Naive thymus-derived CD4-positive, alpha-beta T cell (primary cell): ENCODE measurements at regions not wholly inside any gene's neighbourhood (a gene's known extent, or its start where the extent isn't known, plus 50 kb on each side); places are given as distances from the start of the nearest gene placed in this dataset.

ENCODE experiments used
- ATAC-seq: fragments of 150-1000 bp; cut with Tn5 transposase; 2 replicates; pipeline ENCODE4 v1.10.0; 2021; ENCODE audit warnings: mild to moderate bottlenecking, moderate library complexity
- CTCF ChIA-PET: fragments of 350-600 bp; sonication (Branson Sonifier 250); formaldehyde crosslinking; loops from one replicate; lab custom pipeline; 2021; ENCODE audit warnings: antibody characterized with exemption; lab: Charles Lee
- POLR2A ChIA-PET: fragments of 350-600 bp; sonication (Branson Sonifier 250); formaldehyde crosslinking; loops from one replicate; lab custom pipeline; 2021; ENCODE audit warnings: antibody characterized with exemption, inconsistent platforms; lab: Charles Lee
- DNase-seq, 9 donors: peaks; one replicate each; pipeline versions ENCODE4 v3.0.0 to v3.0.0-alpha.2; 2020 to 2022; ENCODE audit warnings: mixed read lengths in 1 of 9
- H3K27ac ChIP-seq: one replicate; pipeline ENCODE4 v1.7.0; 2013; ENCODE audit warnings: mild to moderate bottlenecking, low read depth, low read length, moderate library complexity
- H3K27me3 ChIP-seq, 2 donors: one replicate each; pipeline ENCODE4 v1.7.0; 2013; ENCODE audit warnings: low read length in 2 of 2, mild to moderate bottlenecking in 2 of 2, moderate library complexity in 2 of 2; ENCODE audit not compliant: control insufficient read depth in 2 of 2, insufficient read depth in 2 of 2
- H3K36me3 ChIP-seq, 3 experiments: 1 replicate in 2 of 3; 2 replicates in 1 of 3; pipeline ENCODE4 v1.7.0; 2013; ENCODE audit warnings: low read length in 3 of 3, mild to moderate bottlenecking in 3 of 3, moderate library complexity in 1 of 3; ENCODE audit not compliant: insufficient read depth in 3 of 3, control insufficient read depth in 2 of 3
- H3K4me1 ChIP-seq, 2 donors: one replicate each; pipeline ENCODE4 v1.7.0; 2013; ENCODE audit warnings: low read length in 2 of 2, mild to moderate bottlenecking in 2 of 2, moderate library complexity in 1 of 2; ENCODE audit not compliant: control insufficient read depth in 2 of 2, insufficient read depth in 2 of 2
- H3K4me3 ChIP-seq: 2 replicates; pipeline ENCODE4 v1.7.0; 2013; ENCODE audit warnings: mild to moderate bottlenecking, low read length
- H3K9me3 ChIP-seq, 3 experiments: 1 replicate in 2 of 3; 2 replicates in 1 of 3; pipeline ENCODE4 v1.7.0; 2013; ENCODE audit warnings: low read length in 3 of 3; ENCODE audit not compliant: control insufficient read depth in 2 of 3
- H3K27ac Mint-ChIP-seq, 9 donors: one replicate each; pipeline ENCODE4 v1.8.0; 2020 to 2022; ENCODE audit warnings: mixed read lengths in 9 of 9, mild to moderate bottlenecking in 8 of 9, moderate library complexity in 5 of 9, inconsistent platforms in 2 of 9
- H3K27me3 Mint-ChIP-seq, 5 donors: one replicate each; pipeline ENCODE4 v1.8.0; 2021 to 2022; ENCODE audit warnings: mixed read lengths in 5 of 5, mild to moderate bottlenecking in 1 of 5
- H3K36me3 Mint-ChIP-seq, 5 donors: one replicate each; pipeline ENCODE4 v1.8.0; 2020 to 2022; ENCODE audit warnings: mixed read lengths in 5 of 5, mild to moderate bottlenecking in 3 of 5, inconsistent platforms in 1 of 5
- H3K4me1 Mint-ChIP-seq, 7 donors: one replicate each; pipeline ENCODE4 v1.8.0; 2020 to 2022; ENCODE audit warnings: mixed read lengths in 7 of 7, mild to moderate bottlenecking in 3 of 7, inconsistent platforms in 1 of 7
- H3K4me3 Mint-ChIP-seq, 10 donors: one replicate each; pipeline ENCODE4 v1.8.0; 2020 to 2022; ENCODE audit warnings: mild to moderate bottlenecking in 10 of 10, mixed read lengths in 10 of 10, moderate library complexity in 6 of 10, inconsistent platforms in 2 of 10
- H3K9me3 Mint-ChIP-seq, 11 donors: one replicate each; pipeline ENCODE4 v1.8.0; 2020 to 2022; ENCODE audit warnings: mixed read lengths in 11 of 11, mild to moderate bottlenecking in 4 of 11, inconsistent platforms in 1 of 11, moderate library complexity in 1 of 11
- intact Hi-C, 2 donors: fragments of 100-400 bp; cut with micrococcal nuclease; formaldehyde crosslinking; loops; one replicate each; pipeline ENCODE4 v1.15.1; 2023

DNA sequence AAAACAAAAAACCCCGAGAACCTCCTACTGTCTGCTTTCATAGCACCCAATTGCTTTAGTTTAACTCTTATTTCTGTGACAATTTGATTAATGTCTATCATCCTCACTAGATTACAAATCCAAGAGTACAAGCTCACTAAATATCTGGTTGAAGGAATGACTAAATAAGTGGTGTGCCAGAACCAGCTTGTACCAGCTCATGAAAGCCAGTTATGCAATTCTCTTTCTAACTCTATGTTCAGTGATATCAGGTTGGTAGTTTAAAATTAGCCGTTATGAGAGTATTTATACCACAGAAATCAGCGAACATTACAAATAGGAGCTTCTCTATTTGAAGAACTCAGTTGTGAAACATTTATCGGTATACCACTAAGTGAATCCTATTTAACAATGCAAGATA, 137.2 kb upstream of the MITF start:
- CTCF ChIA-PET: no interaction called here

DNA sequence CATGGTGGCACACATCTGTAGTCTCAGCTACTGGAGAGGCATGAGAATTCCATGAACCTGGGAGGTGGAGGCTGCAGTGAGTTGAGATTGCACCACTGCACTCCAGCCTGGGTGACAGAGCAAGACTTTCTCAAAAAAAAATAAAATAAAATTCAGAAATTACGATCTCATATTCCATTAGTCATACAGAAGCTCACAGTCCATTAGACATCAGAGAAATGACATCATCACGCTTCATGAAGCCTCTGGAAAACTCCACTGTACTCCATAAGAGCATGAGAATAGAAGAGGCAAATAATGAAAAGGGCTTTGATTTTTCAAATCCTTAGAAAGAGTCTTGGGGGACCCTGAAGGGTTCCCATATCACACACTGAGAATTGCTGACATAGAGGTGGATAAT, 145.0 kb upstream of the MITF start:
- no peaks in the 10 kb centered on the region for H3K4me1 Mint-ChIP-seq
- ATAC-seq: no peak
- POLR2A ChIA-PET: no interaction called here

More for the DNA sequence above, 137.2 kb upstream of the MITF start:
- no peak overlapping the region for H3K4me3 Mint-ChIP-seq
- Histone ChIP-seq H3K27me3 (no peaks in the 10 kb centered on the region), H3K36me3 (no peaks in the 10 kb centered on the region), H3K27ac (no peak overlapping the region), H3K4me3 (no peak overlapping the region), H3K9me3 (no peaks in the 10 kb centered on the region), H3K4me1 (no peaks in the 10 kb centered on the region)
- POLR2A ChIA-PET: no interaction called here
- peaks cover 0 to 6% (median 4%) of the 10 kb centered on the region in 11 donors for H3K9me3 Mint-ChIP-seq
- DNase-seq (no peak), ATAC-seq (no peak)
- intact Hi-C loops: no loop called here
- H3K36me3 Mint-ChIP-seq: no peaks in the 10 kb centered on the region
- no peaks in the 10 kb centered on the region for H3K27me3 Mint-ChIP-seq
- no peaks in the 10 kb centered on the region for H3K4me1 Mint-ChIP-seq
- H3K27ac Mint-ChIP-seq: no peak overlapping the region

DNA sequence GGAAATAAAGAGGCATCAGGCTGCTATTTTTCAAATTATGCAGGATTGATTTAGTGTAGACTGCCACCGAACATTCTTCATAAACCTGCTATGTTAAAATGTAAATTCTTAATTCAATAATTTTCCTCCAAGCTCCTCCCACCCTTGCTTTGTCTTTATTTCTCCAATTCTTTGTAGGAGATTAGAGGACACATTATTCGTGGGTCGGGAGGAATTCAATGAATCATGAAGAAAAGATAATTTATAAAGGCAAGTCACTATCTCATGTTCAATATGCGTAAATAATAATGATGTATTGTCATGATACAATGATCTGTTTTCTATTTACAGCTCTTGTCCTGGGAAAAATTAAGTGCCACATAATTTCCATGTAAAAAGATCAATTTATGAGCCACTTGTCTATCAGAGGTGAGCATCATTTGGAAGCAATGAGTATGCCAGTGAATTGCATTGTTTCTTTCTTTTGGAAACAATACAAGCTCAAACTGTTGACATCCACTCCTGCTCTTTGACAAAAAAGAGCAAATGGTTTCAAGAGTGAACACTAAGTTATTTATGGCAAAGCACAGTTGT, 148.0 kb upstream of the MITF start:
- DNase-seq: no peak
- H3K9me3 ChIP-seq: peaks cover 0 to 11% (median 0%) of the 10 kb centered on the region in 3 experiments
- no peak overlapping the region for H3K27ac Mint-ChIP-seq
- no peak overlapping the region for H3K27ac ChIP-seq
- H3K4me3 Mint-ChIP-seq: no peak overlapping the region
- intact Hi-C loops: no loop called here
- peaks cover 0 to 9% (median 0%) of the 10 kb centered on the region in 5 donors for H3K36me3 Mint-ChIP-seq
- ATAC-seq: no peak
- H3K27me3 ChIP-seq: no peaks in the 10 kb centered on the region
- no peak overlapping the region for H3K4me3 ChIP-seq
- H3K36me3 ChIP-seq: no peaks in the 10 kb centered on the region
- POLR2A ChIA-PET: no interaction called here
- peaks cover 3 to 27% (median 9%) of the 10 kb centered on the region in 11 donors for H3K9me3 Mint-ChIP-seq
- H3K4me1 Mint-ChIP-seq: no peaks in the 10 kb centered on the region
- CTCF ChIA-PET: no interaction called here
- peaks cover 0 to 7% (median 4%) of the 10 kb centered on the region in 5 donors for H3K27me3 Mint-ChIP-seq
- H3K4me1 ChIP-seq: no peaks in the 10 kb centered on the region

More for the DNA sequence above, 145.0 kb upstream of the MITF start:
- Histone ChIP-seq H3K27me3 (no peaks in the 10 kb centered on the region), H3K4me1 (no peaks in the 10 kb centered on the region), H3K36me3 (no peaks in the 10 kb centered on the region), H3K27ac (no peak overlapping the region), H3K9me3 (no peaks in the 10 kb centered on the region), H3K4me3 (no peak overlapping the region)
- intact Hi-C loops: no loop called here
- H3K9me3 Mint-ChIP-seq: peaks cover 0 to 7% (median 0%) of the 10 kb centered on the region in 11 donors
- no peaks in the 10 kb centered on the region for H3K36me3 Mint-ChIP-seq
- H3K27me3 Mint-ChIP-seq: peaks cover 0 to 7% (median 4%) of the 10 kb centered on the region in 5 donors
- CTCF ChIA-PET: no interaction called here
- H3K4me3 Mint-ChIP-seq: no peak overlapping the region
- H3K27ac Mint-ChIP-seq: no peak overlapping the region
- DNase-seq: no peak

DNA sequence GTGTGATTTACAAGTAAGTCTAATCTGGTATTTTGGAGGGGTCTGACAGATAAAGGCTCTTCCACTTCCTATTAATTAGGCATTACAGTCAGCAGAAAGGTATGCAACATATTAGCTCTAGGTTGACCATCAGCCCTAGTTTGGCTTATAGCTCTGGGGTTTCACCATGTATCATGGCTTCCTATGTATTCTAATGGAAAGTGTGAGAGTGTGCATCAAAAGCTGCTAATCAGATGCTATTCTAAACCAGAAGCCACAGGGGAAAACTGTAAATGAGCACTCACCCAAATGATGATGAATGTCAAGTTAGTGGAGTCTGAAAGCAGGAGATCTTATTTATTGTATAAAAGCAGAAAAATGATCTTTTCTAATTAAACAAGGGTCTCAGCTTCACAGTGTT, 149.2 kb upstream of the MITF start:
- intact Hi-C loops: no loop called here
- Mint-ChIP-seq H3K4me1 (no peaks in the 10 kb centered on the region), H3K27me3 (peaks cover 0 to 7% (median 4%) of the 10 kb centered on the region in 5 donors), H3K27ac (no peak overlapping the region), H3K9me3 (peaks cover 6 to 36% (median 12%) of the 10 kb centered on the region in 11 donors), H3K4me3 (no peak overlapping the region), H3K36me3 (peaks cover 0 to 9% (median 0%) of the 10 kb centered on the region in 5 donors)
- Histone ChIP-seq H3K36me3 (no peaks in the 10 kb centered on the region), H3K9me3 (peaks cover 0 to 16% (median 0%) of the 10 kb centered on the region in 3 experiments), H3K4me1 (no peaks in the 10 kb centered on the region), H3K27me3 (no peaks in the 10 kb centered on the region), H3K4me3 (no peak overlapping the region), H3K27ac (no peak overlapping the region)
- DNase-seq: no peak
- CTCF ChIA-PET: no interaction called here
- POLR2A ChIA-PET: no interaction called here
- ATAC-seq: no peak

DNA sequence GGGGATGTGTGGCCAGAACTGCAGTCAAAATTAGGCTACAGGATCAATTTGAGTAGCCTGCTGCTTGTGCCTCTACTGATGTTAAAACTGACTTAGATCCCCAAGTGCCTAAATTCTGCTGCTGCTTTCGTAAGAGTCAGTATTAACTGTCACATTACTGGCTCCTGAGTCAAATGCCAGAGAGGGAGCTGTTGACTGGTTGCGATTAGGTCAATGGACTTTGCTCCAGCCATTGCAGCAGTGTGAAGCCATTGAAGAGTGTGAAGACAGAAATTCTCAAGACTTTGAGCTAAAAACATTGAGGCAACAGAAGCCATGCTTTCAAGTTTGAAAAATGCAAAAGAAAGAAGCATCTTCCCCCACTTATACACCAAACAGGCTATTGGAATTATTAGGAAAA, 151.1 kb upstream of the MITF start:
- Mint-ChIP-seq H3K4me1 (no peaks in the 10 kb centered on the region), H3K27ac (no peak overlapping the region)

DNA sequence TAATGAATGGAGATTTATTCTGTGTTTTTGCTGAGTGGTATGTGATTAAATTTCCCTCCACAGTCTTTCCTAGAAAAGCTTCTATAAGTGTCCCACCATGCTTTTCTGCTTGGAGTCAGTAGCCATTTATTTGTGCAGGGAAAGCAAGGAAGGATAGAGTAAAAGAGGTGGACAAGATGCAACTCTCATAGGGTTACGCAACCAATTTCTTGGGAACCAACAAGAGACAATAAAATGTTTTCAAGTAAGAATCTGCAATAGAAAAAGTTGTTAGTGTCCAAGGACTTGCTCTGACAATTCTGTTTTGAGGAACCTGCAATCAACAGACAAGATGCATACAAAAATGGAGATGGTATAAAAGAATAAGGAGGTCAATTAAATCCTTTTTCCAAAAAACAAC, 153.8 kb upstream of the MITF start:
- H3K4me1 ChIP-seq: no peaks in the 10 kb centered on the region
- peaks cover 0 to 11% (median 7%) of the 10 kb centered on the region in 5 donors for H3K27me3 Mint-ChIP-seq
- CTCF ChIA-PET: no interaction called here
- H3K4me3 ChIP-seq: no peak overlapping the region
- H3K9me3 Mint-ChIP-seq: peaks cover 11 to 48% (median 15%) of the 10 kb centered on the region in 11 donors
- DNase-seq (no peak), ATAC-seq (no peak)
- no peak overlapping the region for H3K27ac ChIP-seq
- intact Hi-C loops: no loop called here
- H3K36me3 ChIP-seq: no peaks in the 10 kb centered on the region
- H3K36me3 Mint-ChIP-seq: peaks cover 0 to 9% (median 0%) of the 10 kb centered on the region in 5 donors
- peaks cover 0 to 16% (median 0%) of the 10 kb centered on the region in 3 experiments for H3K9me3 ChIP-seq
- no peak overlapping the region for H3K4me3 Mint-ChIP-seq
- no peak overlapping the region for H3K27ac Mint-ChIP-seq
- H3K4me1 Mint-ChIP-seq: no peaks in the 10 kb centered on the region
- POLR2A ChIA-PET: no interaction called here
- H3K27me3 ChIP-seq: no peaks in the 10 kb centered on the region

More for the DNA sequence above, 151.1 kb upstream of the MITF start:
- Histone ChIP-seq H3K4me3 (no peak overlapping the region), H3K4me1 (no peaks in the 10 kb centered on the region), H3K36me3 (no peaks in the 10 kb centered on the region), H3K9me3 (peaks cover 0 to 16% (median 0%) of the 10 kb centered on the region in 3 experiments), H3K27ac (no peak overlapping the region), H3K27me3 (no peaks in the 10 kb centered on the region)
- H3K36me3 Mint-ChIP-seq: peaks cover 0 to 9% (median 0%) of the 10 kb centered on the region in 5 donors
- H3K9me3 Mint-ChIP-seq: peaks cover 10 to 48% (median 15%) of the 10 kb centered on the region in 11 donors
- ATAC-seq: no peak
- CTCF ChIA-PET: no interaction called here
- DNase-seq: no peak
- POLR2A ChIA-PET: no interaction called here
- peaks cover 0 to 8% (median 4%) of the 10 kb centered on the region in 5 donors for H3K27me3 Mint-ChIP-seq
- intact Hi-C loops: no loop called here
- H3K4me3 Mint-ChIP-seq: no peak overlapping the region

DNA sequence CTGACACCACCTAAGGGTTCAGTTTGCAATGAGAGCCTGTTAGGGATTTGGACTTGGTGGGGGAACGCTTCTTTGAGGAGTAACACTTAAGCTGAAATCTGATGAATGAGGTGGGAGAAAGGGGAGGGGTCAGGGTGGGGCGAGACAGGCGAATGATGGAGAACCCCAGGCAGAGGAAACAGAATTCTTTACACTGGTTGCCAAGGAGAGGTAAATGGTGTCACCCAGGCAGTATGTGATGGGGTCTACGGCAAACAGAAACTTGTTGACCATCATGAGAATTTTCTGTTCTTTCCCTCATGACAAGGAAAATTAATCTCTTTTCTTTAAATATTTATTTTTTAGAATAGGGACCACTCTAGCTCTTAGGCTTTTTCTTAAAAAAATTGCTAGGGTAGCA, 157.2 kb upstream of the MITF start:
- ChIA-PET POLR2A (no interaction called here), CTCF (no interaction called here)
- no peak for DNase-seq
- no peak for ATAC-seq
- Mint-ChIP-seq H3K4me1 (no peaks in the 10 kb centered on the region), H3K4me3 (no peak overlapping the region), H3K27me3 (peaks cover 0 to 16% (median 10%) of the 10 kb centered on the region in 5 donors), H3K27ac (no peak overlapping the region), H3K36me3 (peaks cover 0 to 2% (median 0%) of the 10 kb centered on the region in 5 donors), H3K9me3 (peaks cover 7 to 32% (median 11%) of the 10 kb centered on the region in 11 donors)
- H3K27ac ChIP-seq: no peak overlapping the region
- no peak overlapping the region for H3K4me3 ChIP-seq
- intact Hi-C loops: no loop called here
- H3K27me3 ChIP-seq: no peaks in the 10 kb centered on the region
- H3K4me1 ChIP-seq: no peaks in the 10 kb centered on the region
- H3K9me3 ChIP-seq: peaks cover 0 to 8% (median 0%) of the 10 kb centered on the region in 3 experiments
- no peaks in the 10 kb centered on the region for H3K36me3 ChIP-seq
